Vagina (tissue), 2 donors: ENCODE measurements at regions not wholly inside any gene's neighbourhood (a gene's known extent, or its start where the extent isn't known, plus 50 kb on each side); places are given as distances from the start of the nearest gene placed in this dataset.
A peak's percentile ranks its signal among the peaks of the same experiment; 100 is the strongest.

ENCODE experiments used
- DNase-seq, 2 donors: peaks; one replicate each; pipeline ENCODE4 v3.0.0-alpha.2; 2017; ENCODE audit errors: extremely low spot score in 2 of 2
- H3K27ac ChIP-seq: fragments of 200-600 bp; sonication (generic); one replicate; pipeline ENCODE4 v1.5.1; 2019
- H3K27me3 ChIP-seq: fragments of 200-600 bp; sonication (generic); one replicate; pipeline ENCODE4 v1.5.1; 2019
- H3K36me3 ChIP-seq, 2 donors: fragments of 200-600 bp; sonication (generic); one replicate each; pipeline ENCODE4 v1.5.1; 2017 to 2019
- H3K4me1 ChIP-seq: fragments of 200-600 bp; sonication (generic); one replicate; pipeline ENCODE4 v1.5.1; 2019
- H3K4me3 ChIP-seq, 2 donors: fragments of 200-600 bp; sonication (generic); 1 replicate in 1 of 2; 2 replicates in 1 of 2; pipeline ENCODE4 v1.5.1; 2016 to 2019
- H3K9me3 ChIP-seq: fragments of 200-600 bp; sonication (generic); one replicate; pipeline ENCODE4 v1.5.1; 2019
- POLR2A ChIP-seq, 2 donors: fragments of 450-650 bp; IDR thresholded peaks; one replicate each; pipeline ENCODE4 v1.6.1; 2017; ENCODE audit warnings: antibody characterized with exemption in 2 of 2, mild to moderate bottlenecking in 2 of 2, moderate library complexity in 2 of 2
- POLR2AphosphoS5 ChIP-seq, 2 donors: sonication (generic); formaldehyde crosslinking; IDR thresholded peaks; one replicate each; pipeline ENCODE4 v1.9.0; 2017; ENCODE audit warnings: antibody characterized with exemption in 2 of 2, mild to moderate bottlenecking in 2 of 2, low read depth in 1 of 2; ENCODE audit not compliant: insufficient read depth in 1 of 2
- intact Hi-C: fragments of 100-400 bp; cut with DNase I; formaldehyde crosslinking; loops from one replicate; pipeline ENCODE4 v1.15.1; 2023
- TF ChIP-seq, protein P1 (sequence below), 3 experiments: fragments of 450-650 bp in 2 of 3; fragments of 200-600 bp in 1 of 3; sonication (generic) in 1 of 3; IDR thresholded peaks; one replicate each; pipeline ENCODE4 v1.5.1; 2017 to 2019; ENCODE audit warnings: antibody characterized with exemption in 3 of 3, mild to moderate bottlenecking in 2 of 3, moderate library complexity in 2 of 3

DNA sequence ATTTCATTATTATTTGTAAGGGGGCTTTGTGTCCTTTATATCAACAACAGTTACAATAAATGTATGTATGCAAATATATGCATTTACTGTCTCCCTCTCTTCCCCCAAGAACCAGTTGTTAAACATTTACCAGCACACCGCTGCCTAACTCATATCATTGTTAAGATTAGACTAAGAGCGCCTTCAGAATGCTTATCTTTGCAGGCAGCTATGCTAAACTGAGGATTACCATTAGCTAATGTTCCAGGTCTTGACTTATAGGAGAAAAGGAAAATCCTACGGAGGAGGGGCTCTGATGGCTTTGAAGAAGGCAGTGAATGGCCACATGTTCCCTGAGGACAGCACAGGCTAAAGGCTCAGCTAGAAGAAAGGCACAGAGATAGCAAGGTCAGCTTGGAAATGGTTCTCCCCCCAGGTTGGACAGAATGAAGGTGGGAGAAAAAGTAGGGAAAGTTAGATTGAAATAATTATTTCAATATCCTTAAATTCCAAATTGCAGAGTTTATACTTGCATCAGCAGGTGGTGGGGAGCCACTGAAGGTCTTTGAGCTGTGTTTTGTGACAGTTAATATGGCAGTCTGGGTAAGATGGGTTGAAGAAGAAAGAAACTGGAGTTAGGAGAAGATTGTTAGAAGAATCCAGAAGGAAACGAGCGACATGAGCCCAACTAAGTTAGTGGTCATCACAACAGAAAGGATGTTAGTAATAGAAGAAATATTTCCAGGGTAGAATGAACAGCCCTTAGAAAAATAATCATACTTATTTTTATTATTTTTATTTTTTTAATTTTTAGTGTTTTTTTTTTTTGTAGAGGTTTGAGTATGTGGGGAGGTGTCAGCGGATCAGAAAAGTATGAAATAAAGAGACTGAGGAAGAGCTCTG, 87.0 kb upstream of the MAF start:
- no peaks in the 10 kb centered on the region for H3K36me3 ChIP-seq
- no peaks in the 10 kb centered on the region for H3K27me3 ChIP-seq
- H3K9me3 ChIP-seq = no peaks in the 10 kb centered on the region
- intact Hi-C loops = no loop called here
- DNase-seq = no peak
- H3K27ac ChIP-seq = no peak overlapping the region
- H3K4me3 ChIP-seq = no peak overlapping the region
- TF ChIP-seq POLR2AphosphoS5 (IDR thresholded peaks at IDR 0.05; ENCODE audit: insufficient read depth in 1 of 2, low read depth in 1 of 2) (no peak), POLR2A (IDR thresholded peaks at IDR 0.05) (no peak)
- TF ChIP-seq, protein P1, sequence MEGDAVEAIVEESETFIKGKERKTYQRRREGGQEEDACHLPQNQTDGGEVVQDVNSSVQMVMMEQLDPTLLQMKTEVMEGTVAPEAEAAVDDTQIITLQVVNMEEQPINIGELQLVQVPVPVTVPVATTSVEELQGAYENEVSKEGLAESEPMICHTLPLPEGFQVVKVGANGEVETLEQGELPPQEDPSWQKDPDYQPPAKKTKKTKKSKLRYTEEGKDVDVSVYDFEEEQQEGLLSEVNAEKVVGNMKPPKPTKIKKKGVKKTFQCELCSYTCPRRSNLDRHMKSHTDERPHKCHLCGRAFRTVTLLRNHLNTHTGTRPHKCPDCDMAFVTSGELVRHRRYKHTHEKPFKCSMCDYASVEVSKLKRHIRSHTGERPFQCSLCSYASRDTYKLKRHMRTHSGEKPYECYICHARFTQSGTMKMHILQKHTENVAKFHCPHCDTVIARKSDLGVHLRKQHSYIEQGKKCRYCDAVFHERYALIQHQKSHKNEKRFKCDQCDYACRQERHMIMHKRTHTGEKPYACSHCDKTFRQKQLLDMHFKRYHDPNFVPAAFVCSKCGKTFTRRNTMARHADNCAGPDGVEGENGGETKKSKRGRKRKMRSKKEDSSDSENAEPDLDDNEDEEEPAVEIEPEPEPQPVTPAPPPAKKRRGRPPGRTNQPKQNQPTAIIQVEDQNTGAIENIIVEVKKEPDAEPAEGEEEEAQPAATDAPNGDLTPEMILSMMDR (IDR thresholded peaks at IDR 0.05) = no peak
- H3K4me1 ChIP-seq = no peaks in the 10 kb centered on the region

DNA sequence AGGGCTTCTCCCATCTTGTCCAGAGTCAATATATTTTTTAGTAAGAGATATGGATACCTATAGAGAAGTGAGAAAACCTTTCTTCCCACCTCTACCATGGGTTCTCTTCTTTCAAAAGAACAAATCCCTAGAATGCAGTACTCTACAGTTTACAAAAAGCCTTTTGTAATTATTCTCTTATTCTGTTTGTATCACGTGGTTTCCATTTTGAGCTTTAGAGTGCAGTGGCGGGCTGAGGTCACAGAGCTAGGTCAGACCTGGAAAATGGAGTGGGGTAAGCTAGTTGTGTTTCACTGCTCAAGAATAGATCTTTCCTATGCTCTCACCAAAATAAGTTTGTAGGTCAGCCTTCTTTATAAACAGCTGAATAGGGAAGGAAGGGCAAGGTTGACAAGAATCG, 85.3 kb upstream of the MAF start:
- TF ChIP-seq POLR2A (IDR thresholded peaks at IDR 0.05) (no peak), POLR2AphosphoS5 (IDR thresholded peaks at IDR 0.05; ENCODE audit: insufficient read depth in 1 of 2, low read depth in 1 of 2) (no peak)
- TF ChIP-seq, protein P1 (IDR thresholded peaks at IDR 0.05) = no peak
- no peak for DNase-seq
- intact Hi-C loops = no loop called here
- H3K9me3 ChIP-seq = no peaks in the 10 kb centered on the region
- H3K4me3 ChIP-seq = no peak overlapping the region
- no peaks in the 10 kb centered on the region for H3K36me3 ChIP-seq
- no peaks in the 10 kb centered on the region for H3K4me1 ChIP-seq
- no peaks in the 10 kb centered on the region for H3K27me3 ChIP-seq
- no peak overlapping the region for H3K27ac ChIP-seq

DNA sequence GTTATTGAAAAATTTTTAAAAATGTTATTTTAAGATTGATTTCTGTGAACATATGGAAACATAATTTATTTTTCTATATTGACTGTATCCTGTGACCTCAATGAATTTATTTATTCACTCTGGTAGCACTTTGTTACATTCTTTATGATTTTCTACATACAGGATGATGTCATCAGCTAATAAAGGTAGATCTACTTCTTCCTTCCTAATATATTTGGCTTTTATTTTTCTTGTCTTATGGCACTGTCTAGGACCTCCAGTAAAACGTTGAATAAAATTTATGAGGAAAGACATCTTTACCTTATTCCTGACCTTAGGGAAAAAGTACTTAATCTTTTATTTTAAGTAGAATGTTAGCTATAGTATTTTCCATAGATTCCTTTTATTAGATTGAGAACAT, 78.8 kb upstream of the MAF start:
- Histone ChIP-seq H3K9me3 (no peaks in the 10 kb centered on the region), H3K27me3 (no peaks in the 10 kb centered on the region), H3K4me3 (no peak overlapping the region), H3K4me1 (no peaks in the 10 kb centered on the region), H3K27ac (no peak overlapping the region), H3K36me3 (no peaks in the 10 kb centered on the region)
- intact Hi-C loops = no loop called here
- DNase-seq = no peak
- TF ChIP-seq, protein P1 (IDR thresholded peaks at IDR 0.05) = no peak
- no peak for TF ChIP-seq POLR2A (IDR thresholded peaks at IDR 0.05)
- no peak for TF ChIP-seq POLR2AphosphoS5 (IDR thresholded peaks at IDR 0.05; ENCODE audit: insufficient read depth in 1 of 2, low read depth in 1 of 2)

DNA sequence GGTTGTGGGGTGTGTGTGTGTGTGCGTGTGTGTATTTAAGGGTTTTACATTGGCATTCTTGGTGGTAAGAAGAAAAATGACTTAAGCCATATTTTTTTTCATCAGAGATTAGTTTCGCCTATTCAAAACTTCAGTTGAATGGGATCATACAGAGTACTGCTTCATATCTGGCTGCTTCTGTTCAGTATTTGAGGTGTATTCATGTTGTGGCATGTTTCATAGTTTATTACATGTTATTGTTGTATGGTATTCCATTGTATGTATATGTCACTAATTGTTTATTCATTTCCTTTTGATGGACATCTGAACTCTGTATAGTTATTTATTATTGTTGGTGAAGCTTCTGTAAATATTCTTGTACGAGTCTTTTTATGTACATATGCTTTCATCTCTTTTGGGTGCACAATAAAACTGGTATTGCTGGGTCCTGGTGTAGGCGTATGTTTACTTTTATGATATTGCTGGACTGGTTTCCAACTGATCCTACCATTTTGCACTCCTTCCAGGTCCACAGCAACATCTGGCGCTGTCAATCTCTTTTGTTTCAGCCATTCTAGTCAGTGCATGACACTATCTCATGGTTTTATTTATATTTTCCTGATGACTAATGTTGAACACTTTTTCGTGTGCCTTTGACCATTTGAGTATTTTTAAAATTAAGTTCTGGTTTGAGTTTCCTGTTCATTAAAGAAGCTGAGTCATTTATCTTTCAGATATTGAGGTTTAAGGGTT, 77.4 kb upstream of the MAF start:
- no peaks in the 10 kb centered on the region for H3K36me3 ChIP-seq
- no peak overlapping the region for H3K27ac ChIP-seq
- no peaks in the 10 kb centered on the region for H3K27me3 ChIP-seq
- intact Hi-C loops = no loop called here
- H3K9me3 ChIP-seq = no peaks in the 10 kb centered on the region
- no peak for DNase-seq
- H3K4me1 ChIP-seq = no peaks in the 10 kb centered on the region
- no peak overlapping the region for H3K4me3 ChIP-seq
- TF ChIP-seq POLR2AphosphoS5 (IDR thresholded peaks at IDR 0.05; ENCODE audit: insufficient read depth in 1 of 2, low read depth in 1 of 2) (peak in 1 of 2 donors; percentile 59), POLR2A (IDR thresholded peaks at IDR 0.05) (no peak)
- TF ChIP-seq, protein P1 (IDR thresholded peaks at IDR 0.05) = no peak

DNA sequence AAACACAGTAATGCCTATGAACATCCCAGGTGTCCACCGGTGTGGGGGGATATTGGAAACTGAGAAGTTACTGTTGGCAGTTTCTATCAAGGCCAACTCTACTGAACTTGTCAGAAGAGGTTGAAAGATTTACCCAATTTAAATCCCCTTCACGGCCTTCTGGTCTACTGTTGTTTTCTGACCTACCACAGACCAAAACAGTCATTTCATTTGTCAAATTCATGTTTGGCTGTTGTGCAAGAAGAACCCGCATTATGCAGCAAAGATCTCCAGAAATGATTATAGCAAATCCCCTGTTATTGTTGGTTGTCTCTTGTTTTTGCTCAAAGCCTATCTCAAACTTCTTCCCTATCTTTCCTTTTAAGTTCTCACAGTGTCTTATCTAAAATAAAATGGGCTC, 73.1 kb upstream of the MAF start:
- Histone ChIP-seq H3K27ac (no peak overlapping the region), H3K36me3 (no peaks in the 10 kb centered on the region), H3K4me1 (no peaks in the 10 kb centered on the region), H3K9me3 (no peaks in the 10 kb centered on the region), H3K4me3 (no peak overlapping the region), H3K27me3 (no peaks in the 10 kb centered on the region)
- no peak for DNase-seq
- TF ChIP-seq, protein P1 (IDR thresholded peaks at IDR 0.05) = no peak
- TF ChIP-seq POLR2AphosphoS5 (IDR thresholded peaks at IDR 0.05; ENCODE audit: insufficient read depth in 1 of 2, low read depth in 1 of 2) (no peak), POLR2A (IDR thresholded peaks at IDR 0.05) (no peak)
- intact Hi-C loops = no loop called here
